NCI-H1092 treated with DMSO at 0.1 percent for 48 hours (cell line): ENCODE measurements at regions not wholly inside any gene's neighbourhood (a gene's known extent, or its start where the extent isn't known, plus 50 kb on each side); places are given as distances from the start of the nearest gene placed in this dataset.
"Not testable (repeated sequence)": the region's sequence is repeated elsewhere in the genome, so short reads cannot be mapped to it uniquely, and the experiment has no call there.

Experiments used
- DNase-seq: peaks from one replicate; lab custom pipeline; 2025; lab: John Stamatoyannopoulos, UW

DNA sequence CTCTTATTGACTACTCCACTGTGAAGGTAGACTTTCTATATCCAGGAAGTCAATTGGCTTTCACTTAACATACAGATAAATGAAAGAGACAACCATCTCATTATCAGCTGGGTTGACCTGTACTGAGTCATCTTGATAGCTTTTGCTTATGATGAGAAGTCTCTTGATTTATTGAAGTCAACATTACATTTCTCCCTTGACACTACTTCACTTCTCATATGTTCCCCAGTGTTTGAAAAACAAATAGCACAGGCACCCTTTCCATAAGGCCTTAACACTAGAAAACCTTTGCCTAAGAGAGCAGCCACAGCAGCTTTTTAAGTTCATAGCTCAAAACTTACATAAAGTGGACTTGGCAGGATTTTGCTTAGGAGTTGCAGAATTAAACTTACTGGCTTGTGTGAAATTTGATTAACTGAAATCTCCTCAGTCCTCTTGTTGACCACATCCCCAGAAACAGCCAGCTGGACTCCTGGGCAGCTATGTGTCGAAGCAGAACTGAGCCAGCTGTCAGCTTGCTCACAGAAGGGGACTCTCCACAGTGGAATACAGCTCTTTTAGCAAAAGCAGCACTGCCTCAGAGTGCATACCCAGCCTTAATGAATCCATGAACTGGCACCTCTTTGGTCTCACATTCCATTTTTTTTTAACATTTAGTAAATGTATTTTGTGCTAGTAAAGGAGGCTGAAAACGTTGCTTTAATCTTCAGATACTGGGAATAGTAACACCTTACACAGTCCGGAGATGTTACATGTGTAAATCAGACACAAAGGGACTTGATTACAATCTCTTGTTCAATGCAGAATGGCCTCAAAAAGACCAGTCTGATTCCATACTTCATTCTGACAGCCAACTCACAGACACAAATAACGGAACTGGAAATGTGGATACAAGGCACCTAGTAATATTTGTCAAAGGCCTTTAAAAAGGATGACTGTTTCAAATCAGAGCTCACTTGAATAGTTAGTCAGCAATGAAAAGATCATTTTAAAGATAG lies 1532.7 kb downstream of the HACE1 start:
- DNase-seq, result peak; percentile 24

GRCh38 chr6:103313432-103313831 lies 1546.3 kb downstream of the HACE1 start:
- no peak for DNase-seq

GRCh38 chr6:103294376-103294775 lies 1565.3 kb downstream of the HACE1 start:
- DNase-seq, result not testable (repeated sequence)

GRCh38 chr6:103284835-103285234 lies 1574.9 kb downstream of the HACE1 start:
- no peak for DNase-seq

DNA sequence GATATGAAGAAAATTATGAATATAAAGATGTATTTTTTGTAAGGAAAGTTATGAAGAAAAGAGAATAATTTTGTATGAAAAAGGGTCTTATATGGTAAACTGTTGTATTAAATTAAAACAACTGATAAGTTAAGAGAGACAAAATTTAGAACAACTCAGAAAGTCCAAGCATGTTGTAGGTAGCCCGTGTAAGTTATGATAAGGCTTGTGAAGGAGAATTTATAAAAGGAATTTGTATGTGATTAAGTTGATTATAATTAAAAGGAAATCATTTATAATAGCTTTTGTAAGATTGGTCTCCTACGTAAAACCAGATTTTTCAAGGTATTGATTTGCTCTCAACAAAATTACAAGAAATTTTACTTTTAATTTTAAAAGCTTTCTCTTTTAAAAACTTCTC lies 1579.3 kb downstream of the HACE1 start:
- no peak for DNase-seq

GRCh38 chr6:103277936-103278335 lies 1581.8 kb downstream of the HACE1 start:
- no peak for DNase-seq

GRCh38 chr6:103273048-103273447 lies 1586.7 kb downstream of the HACE1 start:
- DNase-seq, result peak; percentile 24

DNA sequence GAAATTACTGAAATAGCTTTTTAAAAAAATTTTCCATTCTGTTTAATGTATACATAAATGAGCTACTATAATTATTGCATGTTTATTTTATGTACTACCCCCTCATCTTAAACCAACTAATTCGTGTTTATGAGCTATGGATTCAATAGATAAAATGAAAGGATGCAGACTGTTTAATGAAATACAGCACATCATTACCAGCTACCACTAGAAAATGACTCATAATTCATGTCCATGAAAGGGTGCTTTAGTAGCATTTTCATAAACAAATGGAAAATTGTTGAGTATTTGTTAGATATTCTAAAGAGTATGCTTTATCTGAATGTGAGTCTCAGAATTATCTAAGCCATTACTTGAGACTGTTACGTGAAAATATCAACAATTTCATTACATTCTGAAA lies 1590.1 kb downstream of the HACE1 start:
- no peak for DNase-seq

DNA sequence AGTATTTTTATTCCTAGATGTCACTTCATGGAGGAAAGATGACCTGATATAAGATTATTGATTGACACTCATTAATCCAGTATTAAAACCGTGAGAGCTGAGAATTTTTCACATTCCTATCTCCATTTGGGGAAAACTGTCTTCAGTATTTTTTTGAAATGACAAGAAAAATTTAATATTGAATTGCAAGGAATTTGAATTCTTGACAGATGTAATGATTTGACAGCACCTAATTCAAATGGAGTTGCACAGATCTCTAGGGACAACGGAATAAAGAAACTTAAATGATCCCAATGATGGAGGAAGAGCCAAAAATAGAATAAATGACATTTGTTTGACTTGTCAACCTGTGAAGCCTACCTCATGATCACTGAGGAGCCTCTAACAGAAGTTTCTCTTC lies 1591.4 kb downstream of the HACE1 start:
- DNase-seq, result no peak

DNA sequence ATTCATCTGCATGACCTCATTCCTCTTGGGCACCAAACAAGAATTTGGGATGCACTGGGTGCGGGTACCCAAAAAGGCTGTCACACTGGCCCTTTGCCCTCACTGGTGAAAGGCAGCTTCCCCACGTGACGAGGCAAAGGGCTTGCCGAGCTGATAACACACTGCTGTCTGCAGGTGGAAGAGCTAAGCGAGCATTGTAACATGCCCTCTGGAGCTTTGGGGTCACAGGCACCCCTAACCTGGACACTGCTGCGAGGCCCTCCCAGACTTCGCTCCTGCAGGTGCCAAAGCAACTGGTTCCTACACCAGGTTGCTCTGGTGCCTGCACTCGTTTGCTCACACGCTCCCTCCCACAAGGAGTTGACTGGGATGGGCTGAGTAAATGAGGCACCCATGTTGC lies 1595.7 kb downstream of the HACE1 start:
- no peak for DNase-seq

GRCh38 chr6:103255132-103255531 lies 1604.6 kb downstream of the HACE1 start:
- DNase-seq, result no peak

DNA sequence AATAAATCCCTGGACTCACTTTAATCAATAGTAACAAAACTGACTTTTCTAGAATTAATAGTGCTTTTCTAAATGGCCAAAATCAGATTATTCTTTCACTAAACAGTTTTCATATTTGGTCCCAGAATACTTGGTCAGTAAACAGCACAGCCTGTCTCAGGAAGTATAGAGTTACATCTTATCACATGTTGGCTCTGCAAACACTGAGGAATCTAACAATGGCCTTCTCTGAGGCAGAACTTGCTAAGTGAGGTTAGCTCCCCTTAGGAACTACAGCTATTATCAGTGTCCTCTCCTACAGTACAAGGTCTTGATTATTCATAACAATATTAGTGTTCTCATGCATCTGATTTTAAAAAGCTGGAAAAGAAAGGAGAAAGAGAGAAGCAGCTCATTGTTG lies 1622.8 kb downstream of the HACE1 start:
- no peak for DNase-seq

- no peak for DNase-seq
These were observed 1628.5 kb downstream of the HACE1 start for GRCh38 chr6:103231181-103231580.

GRCh38 chr6:103215847-103216246 lies 1643.9 kb downstream of the HACE1 start:
- DNase-seq, result no peak

GRCh38 chr6:103210686-103211085 lies 1649.0 kb downstream of the HACE1 start:
- DNase-seq, result no peak

DNA sequence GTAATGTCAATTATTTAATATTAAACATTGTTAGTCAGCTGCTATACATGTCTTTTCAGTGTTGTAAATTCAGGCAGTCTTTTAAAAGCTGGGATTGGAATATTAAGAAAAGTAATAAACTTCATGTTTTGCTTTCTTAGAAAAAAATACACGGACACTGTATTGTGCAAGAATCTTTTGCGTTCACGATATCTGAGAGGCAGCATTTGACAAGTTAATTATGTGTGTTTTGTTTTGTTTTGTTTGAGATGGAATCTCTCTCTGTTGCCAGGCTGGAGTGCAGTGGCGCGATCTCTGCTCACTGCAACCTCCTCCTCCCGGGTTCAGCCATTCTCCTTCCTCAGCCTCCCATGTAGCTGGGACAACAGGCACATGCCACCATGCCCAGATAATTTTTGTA lies 1661.3 kb downstream of the HACE1 start:
- no peak for DNase-seq

- no peak for DNase-seq
These were observed 1666.3 kb downstream of the HACE1 start for GRCh38 chr6:103193413-103193812.

GRCh38 chr6:103191391-103192093 lies 1668.2 kb downstream of the HACE1 start:
- no peak for DNase-seq

DNA sequence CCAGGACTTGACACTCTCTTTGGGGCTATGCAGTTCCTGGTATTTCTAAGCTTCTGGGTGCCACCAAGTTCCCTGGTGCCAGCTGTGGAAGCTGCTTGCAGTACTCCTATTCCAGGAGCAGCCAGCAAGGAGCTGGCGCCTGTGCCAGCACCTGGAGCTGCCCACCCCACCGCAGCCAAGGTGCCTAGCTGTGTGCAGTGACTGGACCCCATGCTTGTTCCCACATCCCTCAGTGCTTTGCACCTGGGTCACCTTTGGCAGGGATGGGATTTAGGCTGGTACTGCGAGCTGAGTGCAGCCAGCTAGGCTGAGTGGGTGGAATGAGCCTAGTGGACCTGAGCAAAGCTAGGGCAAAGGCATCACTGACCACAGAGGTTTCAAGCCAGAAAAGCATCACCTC lies 1674.9 kb downstream of the HACE1 start:
- no peak for DNase-seq

DNA sequence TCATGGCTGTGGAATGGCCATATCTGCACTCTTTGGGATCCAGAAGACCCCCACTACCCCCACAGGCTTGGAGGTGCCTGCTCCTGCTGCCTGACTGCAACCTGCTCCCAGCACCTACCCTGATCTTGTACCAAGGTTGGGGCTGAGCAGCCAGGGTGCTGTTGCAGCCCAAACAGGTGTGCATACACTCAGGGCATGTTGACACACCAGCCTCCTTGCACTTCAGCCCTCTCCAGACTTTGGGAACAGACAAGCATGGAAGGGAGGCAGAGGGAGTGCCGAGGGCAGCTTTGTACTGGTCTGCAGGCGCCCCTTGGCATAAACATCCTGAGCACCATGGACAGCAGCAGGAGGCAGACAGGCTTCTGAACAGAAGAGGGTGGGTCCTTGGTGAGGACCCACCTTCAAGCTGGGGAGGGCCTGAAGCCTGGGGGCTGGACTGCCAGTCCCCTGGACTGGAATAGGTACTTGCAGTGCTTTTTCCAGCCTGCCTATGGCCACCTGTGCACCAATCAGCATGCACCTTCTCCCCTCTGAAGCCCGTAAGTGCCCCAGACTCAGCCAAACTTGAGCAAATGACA lies 1675.8 kb downstream of the HACE1 start:
- no peak for DNase-seq

GRCh38 chr6:103178193-103178592 lies 1681.5 kb downstream of the HACE1 start:
- no peak for DNase-seq

- DNase-seq, result no peak
These were observed 1681.9 kb downstream of the HACE1 start for GRCh38 chr6:103177791-103178190.

GRCh38 chr6:103175056-103175455 lies 1684.7 kb downstream of the HACE1 start:
- DNase-seq, result no peak
